HG02798 (cell line): ENCODE measurements at regions not wholly inside any gene's neighbourhood (a gene's known extent, or its start where the extent isn't known, plus 50 kb on each side); places are given as distances from the start of the nearest gene placed in this dataset.
"Not testable (repeated sequence)": the region's sequence is repeated elsewhere in the genome, so short reads cannot be mapped to it uniquely, and the experiment has no call there.

Experiments used
- ATAC-seq: cut with Tn5 transposase; IDR thresholded peaks from one replicate; pipeline ENCODE4 v1.9.1; 2021; ENCODE audit warnings: mild to moderate bottlenecking; ENCODE audit not compliant: unreplicated experiment, poor library complexity

DNA sequence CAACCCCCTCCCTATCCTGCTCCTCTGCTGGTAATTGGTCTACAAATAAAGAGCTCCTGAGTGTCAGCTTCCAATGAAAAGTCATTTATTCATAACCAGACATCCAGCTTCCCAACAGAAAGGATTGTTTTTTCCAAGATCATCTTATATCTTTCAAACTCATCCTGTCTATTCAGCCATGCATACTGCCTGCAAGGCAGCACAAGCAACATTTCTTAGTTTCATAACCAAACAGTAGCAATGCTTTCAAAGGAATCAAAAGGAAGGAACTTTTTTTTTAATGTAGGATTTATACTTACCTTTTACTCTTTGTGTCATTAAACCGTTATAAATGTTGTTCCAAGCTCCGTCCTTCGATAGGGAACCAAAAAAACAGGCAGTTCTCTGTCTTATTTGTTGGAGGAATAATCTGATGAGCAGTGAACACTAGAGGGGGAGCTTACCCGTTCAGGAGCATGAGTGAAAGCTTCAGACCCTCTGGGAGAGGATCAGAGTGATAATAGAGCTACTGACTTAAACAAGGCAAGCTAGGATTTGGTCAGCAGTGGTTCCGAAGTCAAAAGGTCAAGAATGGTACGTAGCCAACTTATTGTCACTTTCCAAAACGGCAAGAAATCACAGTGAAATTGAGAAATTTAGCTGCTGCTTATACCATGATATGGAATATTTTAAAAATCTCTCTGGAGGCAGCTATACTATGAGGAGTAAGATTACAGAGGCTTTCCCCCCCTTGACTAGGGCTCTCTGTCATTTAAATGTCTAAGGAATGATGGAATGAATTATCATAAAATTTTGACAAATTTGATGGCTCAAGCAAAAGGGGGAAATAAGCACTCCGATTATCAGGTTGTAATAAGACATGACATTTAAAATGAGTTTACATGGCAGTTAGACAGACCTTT, 892.9 kb downstream of the NR2F1-AS1 start:
- ATAC-seq, result no peak

DNA sequence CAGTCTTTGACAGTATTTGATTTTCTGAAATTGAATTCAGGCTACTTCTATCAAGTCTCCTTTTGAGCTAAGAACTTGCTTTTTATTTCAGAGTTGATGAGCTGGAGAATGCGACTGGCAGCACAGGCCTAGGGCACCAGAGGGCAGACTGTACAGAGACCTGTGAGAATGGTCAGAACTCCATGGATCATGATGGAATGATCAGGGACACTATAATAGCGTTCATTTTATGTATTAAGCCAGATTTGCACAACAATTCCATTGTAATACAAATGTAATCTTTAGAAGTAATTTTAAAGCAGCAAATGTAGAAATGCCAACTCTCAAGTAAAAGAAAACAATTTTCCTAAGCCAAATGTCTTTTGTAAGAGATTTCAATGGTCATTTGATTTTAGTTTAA, 902.4 kb downstream of the NR2F1-AS1 start:
- ATAC-seq, result no peak

DNA sequence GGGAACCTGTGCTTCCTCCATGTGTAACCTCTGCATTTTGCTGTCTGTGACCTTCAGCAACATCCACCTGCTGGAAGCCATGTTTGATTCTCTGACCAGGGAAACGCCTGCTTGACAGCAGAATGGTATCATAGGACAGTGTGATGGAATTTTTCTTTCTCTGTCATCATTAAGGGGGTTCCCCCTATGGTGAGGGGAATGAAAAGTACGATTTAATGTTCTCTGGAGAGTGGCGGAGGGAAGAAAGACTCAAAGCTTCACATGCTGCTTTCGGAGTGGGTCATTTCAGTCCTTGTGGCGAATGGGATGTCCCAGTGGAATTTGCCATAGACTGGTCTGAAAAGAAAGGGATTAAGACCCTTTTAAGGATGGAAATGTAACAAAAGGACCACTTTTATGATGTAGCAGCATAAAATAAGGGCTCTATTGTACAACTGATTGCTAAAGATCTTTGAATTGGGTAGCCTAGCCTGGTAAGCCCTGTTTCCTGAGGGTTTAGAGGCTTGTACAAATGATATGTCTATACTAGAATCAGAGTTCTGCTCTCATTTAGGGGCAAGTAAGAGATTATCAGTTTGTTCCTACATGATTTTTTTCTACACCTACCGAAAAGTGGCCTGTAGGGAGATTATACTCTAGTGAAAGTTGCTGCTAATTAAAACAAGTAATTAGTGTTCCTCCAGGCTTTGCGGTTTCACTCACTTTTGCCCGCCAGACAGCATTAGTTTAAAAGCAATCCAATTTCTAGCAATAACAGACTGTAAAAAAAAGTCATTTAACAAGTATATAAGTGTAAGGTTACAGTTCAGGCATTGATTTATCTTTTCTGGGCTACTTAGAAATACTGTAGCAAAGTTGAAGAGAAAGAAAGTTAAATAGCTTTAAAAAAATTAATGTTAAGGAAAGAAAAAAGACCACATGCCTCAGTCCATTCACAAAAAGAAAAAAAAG, 904.5 kb downstream of the NR2F1-AS1 start:
- no peak for ATAC-seq

DNA sequence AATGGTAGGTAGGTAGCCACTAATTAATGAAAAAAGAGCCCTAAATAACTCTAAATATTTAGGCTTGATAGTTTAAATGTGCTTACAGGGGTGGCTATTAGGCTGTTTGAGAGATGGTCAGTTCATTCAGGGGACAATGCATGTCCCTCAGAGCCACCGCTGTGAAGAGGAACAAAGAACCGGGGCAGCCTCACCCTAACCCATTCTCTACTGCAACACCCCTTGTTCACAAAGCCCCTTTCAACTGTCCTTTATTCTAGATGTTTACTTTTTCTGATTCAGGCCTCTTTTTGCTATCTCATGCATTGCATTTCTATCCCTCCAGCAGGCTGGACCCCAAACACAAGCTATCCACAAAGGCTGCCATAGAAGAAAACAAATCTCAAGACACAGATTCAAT, 906.7 kb downstream of the NR2F1-AS1 start:
- ATAC-seq, result no peak

DNA sequence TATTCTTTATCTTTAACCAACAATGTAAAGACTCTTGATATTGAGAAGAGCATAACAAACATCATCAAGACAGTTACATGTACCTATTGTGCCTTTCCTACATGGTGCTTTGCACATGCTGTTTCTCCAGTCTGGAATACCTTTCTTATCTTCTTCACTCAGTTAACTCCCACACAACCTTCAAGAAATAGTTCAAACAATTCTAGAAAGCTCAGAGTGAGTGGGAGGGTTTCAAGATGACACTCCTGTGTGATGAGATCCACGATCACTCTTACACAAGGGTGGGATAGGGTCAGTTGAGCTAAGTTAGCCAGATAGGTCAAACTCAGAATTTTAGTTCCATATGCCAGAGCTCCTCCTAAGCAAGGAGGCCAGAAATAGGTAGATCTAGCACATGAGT, 915.5 kb downstream of the NR2F1-AS1 start:
- no peak for ATAC-seq

DNA sequence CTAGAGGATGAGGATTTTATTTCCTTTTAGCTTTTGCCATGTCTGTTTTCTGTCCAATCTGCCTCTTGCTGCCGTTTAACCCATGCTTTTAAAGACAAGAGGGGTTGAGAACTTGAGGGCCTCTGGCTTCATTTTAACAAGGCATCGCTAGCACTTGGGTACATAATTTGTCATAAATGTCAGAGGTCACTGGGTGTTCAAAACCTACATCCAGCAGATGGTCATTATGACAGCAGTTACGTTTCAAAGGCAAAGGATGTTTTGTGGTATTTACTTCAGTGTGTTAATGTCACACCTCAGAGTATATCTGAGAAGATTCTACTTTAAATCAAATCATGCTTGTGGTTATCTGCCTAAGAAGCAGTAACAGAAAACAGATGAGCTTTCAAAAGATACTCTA, 918.3 kb downstream of the NR2F1-AS1 start:
- no peak for ATAC-seq

DNA sequence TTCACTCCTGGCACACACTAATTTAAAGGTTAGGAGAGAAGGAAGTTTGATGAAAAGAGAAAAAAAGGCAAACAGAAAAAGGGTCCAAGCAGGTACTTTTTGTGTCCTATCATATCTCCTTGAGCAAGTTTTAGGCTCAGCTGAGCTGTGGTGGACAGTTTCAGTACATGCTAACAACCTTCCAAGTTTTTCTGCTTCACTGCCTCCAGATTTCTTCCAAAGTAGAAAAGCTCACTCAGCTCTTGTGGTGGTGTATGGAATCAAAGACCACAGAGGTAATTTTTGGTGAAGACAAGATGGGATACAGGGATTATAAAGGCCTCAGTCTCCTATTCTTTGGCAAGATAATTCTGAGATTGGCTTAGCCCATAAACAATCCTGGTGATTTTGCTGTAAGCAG, 921.8 kb downstream of the NR2F1-AS1 start:
- no peak for ATAC-seq

DNA sequence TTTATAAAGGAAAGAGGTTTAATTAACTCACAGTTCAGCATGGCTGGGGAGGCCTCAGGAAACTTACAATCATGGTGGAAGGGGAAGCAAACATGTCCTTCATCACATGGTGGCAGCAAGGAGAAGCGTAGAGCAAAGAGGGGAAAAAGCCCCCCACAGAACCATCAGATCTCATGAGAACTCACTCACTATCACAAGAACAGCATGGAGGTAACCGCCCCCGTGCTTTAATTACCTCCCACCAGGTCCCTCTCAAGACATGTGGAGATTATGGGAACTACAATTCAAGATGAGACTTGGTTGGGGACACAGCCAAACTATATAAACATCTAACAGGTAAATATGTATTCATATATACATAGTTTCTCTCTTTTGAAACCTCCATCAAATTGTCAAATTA, 926.4 kb downstream of the NR2F1-AS1 start:
- ATAC-seq, result not testable (repeated sequence)

DNA sequence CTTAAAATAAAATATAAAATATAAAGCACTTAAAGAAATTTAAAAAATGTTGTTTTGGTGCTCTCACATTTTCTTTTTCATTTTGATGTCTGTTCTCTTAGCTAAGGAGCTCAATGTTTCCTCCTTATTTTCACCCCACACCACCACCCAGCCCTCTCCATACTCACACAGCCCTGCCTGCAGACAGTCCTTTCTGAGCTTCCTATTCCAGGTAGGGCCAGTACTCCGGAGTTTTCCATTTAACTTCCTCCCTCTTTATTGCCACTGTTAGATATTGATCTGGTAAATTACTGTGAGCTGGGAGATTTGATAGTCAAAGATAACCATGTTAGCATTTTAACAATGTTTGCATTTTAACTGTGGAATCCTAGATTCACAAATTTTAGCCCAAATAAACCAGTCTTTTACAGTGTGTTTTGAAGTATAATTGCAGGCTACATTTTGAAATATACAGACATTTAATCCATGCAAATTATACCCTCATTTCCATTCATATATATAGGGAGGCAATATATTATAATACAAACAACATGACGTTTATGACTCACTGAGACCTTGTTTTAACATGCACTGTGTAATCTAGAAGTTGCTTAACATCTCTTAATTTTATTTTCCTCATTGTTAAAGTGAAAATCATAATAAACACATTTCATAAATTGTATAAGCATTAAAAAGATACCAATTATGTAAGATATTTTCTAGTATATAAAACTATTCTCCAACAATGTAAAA, 927.1 kb downstream of the NR2F1-AS1 start:
- no peak for ATAC-seq

DNA sequence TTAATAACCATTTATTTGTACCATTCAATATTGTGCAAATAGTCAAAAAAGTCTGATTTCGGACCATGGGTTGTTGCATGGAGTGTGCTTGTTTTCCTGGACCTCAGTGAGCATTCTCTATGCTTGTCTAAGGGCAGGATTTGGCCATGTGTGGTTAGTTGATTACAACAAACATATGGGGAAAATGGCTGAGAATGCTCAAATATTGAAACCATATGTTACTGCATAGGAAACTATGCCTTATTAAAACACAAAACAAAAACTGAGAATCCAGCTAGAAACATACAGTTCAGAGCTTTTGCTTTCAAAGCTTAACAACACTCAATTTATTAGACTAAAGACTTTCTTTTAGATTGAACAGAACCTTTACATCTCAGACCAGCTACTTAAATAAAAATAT, 928.3 kb downstream of the NR2F1-AS1 start:
- ATAC-seq, result no peak

DNA sequence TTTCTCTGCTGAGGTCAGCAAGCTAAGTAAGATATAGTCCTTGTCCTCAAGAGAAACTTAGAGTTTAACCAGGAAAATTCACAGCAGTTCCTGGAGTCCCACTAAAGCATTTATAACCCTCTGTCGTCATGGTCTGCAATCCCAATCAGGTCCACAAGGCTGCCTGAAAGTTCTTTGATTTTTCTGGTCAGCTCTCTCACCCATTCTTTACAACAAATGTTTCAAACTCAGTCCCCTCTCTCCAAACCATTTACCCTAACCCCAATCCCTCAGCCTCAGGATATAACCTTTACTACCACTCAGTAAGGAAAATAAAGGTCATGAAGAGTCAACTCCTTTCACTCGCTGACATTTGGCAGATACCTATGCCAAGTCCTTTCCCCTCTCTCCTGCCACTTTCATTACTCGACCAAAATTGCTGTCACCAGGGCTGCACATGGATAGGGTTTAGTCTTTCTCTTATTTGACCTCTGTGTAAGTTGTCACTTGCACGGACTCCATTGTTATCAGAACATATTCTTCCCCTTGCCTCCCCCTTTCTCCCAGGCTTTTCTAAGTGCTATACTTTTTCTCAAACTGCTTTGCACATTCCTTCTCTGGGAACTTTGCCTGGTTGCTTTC, 936.6 kb downstream of the NR2F1-AS1 start:
- no peak for ATAC-seq

DNA sequence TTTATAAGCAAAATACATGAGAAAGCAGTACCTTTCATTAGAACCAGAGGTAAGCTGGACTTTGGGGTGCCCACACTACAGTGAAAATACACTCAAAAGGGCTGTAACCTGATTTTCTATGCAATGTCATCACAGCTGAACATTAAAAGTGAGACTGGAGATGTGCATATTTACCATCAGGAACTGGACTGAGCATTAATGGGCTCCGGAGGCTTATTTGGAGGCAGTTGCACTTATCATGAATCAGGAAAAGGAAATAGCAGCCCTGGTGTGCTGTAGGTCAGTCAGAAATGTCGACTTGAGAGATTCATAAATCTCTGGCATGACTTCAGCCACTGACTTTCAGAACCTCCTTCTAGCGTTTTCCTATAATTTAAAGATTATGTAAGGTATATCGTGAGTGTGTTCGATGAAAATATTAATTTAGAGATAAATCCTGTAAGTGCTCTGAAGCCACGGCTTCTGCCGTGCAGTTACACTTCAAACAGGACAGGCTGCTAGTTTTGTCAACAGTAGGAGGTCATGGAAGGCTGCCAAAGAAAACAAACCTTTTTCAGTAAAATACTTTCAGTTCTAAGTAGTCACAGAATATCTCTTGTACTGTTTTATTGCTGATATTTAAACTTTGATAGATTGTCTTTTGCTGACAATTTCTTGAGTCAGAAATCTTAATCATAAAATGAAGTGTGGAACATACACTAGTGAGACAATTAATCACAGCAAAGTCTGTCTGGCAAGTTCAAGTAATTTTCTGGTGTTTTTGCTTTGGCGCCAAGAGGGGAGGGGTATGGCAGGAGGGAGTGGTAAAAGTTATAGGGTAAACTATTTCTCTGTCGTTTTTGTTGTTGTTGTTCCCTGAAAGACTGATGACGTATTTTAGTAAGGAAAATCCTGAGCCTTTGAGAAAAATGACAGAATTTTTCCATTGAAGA, 939.7 kb downstream of the NR2F1-AS1 start:
- ATAC-seq, result no peak

DNA sequence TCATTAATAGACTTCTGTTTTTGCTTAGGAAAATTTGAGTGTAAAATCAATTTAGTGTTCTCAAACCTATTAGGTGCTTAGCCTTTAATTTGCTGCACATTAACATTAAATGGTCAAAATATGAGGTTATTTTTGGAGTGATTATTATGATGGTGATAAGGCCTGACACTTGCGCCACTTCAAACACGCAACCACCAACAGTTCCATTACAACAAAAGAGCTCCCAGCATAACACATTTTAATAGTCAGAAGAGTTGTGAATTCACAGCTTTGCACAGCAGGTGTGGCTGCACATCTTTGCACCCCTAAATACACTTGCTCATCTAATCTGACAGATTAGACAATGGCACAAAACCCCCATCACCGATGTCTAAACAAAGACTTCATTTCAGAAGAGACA, 940.7 kb downstream of the NR2F1-AS1 start:
- ATAC-seq, result no peak

DNA sequence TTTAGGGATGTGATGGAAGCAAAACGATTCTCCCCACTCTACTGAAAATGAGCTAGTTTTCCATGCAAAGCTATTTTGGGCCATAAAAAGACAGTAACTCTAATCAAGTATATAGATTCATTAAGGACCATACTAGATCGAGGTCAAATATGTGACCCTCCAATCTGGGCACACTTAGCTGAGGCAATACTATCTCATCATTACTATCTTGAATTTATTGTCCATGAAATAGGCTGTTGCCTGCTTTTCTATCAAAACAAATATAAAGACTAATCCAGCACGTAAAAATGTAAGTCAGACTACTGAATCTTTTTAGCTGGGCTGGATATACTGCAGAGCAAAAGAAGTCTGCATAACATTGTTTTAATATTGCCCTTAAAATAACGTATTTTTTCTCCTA, 943.1 kb downstream of the NR2F1-AS1 start:
- ATAC-seq, result no peak

DNA sequence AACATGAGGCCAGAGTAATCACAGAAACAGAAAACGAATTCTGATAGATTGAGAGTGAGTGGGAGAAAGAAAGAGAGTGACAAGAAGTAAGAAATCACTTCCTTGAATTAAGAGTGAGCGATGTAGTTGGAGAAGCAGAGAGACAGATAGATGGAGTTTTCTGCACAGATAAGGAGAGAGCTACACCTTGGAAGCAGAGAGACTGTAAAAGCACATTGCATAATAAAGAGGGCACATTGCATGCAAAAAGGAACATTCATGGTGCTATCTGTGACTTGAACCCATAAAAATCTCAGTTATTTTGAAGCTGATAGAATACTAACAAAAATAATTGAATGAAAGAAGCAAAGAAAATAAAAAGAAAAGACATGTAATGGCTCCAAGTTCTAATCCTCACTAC, 943.8 kb downstream of the NR2F1-AS1 start:
- no peak for ATAC-seq

DNA sequence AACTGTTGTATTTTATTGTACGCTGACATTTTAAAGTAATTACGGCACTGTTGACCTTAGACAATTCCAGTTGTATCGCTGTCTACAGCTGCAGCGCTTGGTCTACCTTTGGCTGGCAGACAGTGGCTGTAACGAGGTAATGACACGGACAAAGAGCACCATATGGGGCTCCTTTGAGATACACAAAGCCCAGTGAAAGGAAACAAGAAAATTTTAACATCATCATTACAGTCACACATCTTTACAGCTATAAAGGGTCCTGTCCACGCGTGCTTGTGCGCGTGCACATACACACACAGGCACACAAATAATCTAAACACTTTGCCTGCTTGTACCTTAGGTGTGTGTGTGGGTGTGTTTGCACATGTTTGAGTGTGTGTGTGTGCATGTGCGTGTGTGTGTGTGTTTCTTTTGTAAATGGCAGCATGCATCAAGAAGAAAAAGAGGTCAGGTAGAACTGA, 946.0 kb downstream of the NR2F1-AS1 start:
- no peak for ATAC-seq

DNA sequence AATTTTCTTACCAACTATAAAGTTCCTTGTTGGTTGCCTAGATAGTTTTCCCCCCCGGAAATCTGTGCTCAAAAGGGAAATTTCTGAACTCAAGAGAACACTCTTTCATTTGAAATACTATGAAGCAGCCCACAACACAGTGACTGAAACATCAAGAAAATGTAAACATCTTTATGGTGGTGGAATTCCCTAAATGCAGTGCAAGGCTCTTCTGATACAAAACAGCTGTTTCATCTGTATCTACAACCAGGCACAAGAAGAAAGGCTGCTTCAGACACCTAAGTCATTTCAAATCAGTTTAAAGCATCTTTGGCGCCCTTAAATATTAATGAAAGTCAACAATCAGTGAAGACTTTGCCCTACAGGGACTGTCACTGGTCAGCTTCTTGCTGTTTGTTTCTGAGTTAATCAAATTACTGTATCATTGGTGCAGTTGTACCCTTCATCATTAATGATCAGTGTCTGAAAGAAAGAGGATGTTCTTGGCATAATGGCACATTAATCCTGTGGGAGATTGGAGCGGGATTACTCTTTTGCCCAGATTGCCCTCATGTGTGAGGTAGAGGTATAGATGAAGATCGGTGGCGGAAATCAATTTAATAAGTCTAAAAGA, 947.0 kb downstream of the NR2F1-AS1 start:
- ATAC-seq, result no peak

DNA sequence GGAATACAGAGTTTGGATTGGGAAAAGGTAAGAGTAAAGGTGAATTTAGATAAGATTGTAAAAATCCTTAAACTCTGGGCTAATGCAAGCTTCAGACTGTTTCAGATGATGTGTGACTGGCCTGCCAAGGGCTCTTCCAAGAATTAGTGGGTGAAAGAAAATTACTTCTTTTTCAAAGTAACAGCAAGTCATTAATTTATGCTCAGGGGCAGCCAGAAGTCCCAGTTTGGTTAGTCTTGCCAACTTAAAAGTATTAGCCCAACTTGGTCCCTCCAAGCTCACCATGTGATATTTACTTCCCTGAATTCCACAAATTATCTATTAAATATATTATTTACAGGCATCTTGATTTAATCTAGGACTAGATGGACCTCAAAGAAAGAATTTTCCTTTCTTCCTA, 947.8 kb downstream of the NR2F1-AS1 start:
- no peak for ATAC-seq
